Motor neuron (in vitro differentiated cells): ENCODE measurements at regions not wholly inside any gene's neighbourhood (a gene's known extent, or its start where the extent isn't known, plus 50 kb on each side); places are given as distances from the start of the nearest gene placed in this dataset.
A peak's percentile ranks its signal among the peaks of the same experiment; 100 is the strongest.

Source experiments
- ATAC-seq, 8 experiments: fragments of 200-7000 bp; cut with Tn5 transposase; replicated peaks in 6 of 8; 2 replicates each; pipeline ENCODE4 v1.8.0; 2021; ENCODE audit warnings: mild to moderate bottlenecking in 8 of 8, moderate library complexity in 8 of 8
- H3K27ac ChIP-seq, 2 donors: fragments of 250-450 bp; sonication (Bioruptor Pico); 2 replicates each; pipeline ENCODE4 v1.9.0; 2021; ENCODE audit warnings: antibody characterized with exemption in 2 of 2, mild to moderate bottlenecking in 2 of 2, moderate library complexity in 1 of 2
- H3K4me1 ChIP-seq, 2 donors: fragments of 250-450 bp; sonication (Bioruptor Pico); replicated peaks in 1 of 2; 2 replicates each; pipeline ENCODE4 v1.6.1; 2021; ENCODE audit warnings: antibody characterized with exemption in 2 of 2, mild to moderate bottlenecking in 2 of 2, moderate library complexity in 1 of 2
- H3K4me3 ChIP-seq, 5 donors: fragments of 250-450 bp; sonication (Bioruptor Pico); 2 replicates each; pipeline ENCODE4 v1.9.0; 2021; ENCODE audit warnings: antibody characterized with exemption in 5 of 5, mild to moderate bottlenecking in 5 of 5, moderate library complexity in 4 of 5
- WGBS, 10 experiments: fragments of 450-650 bp; shearing (Covaris generic); methylation state at CpG; one replicate each; pipeline ENCODE4 v1.0.0; 2022; 5-methylcytosine and 5-hydroxymethylcytosine counted together
- in situ Hi-C, 9 experiments: fragments of 400-800 bp; cut with MboI; loops; one replicate each; pipeline ENCODE4 v1.15.0; 2021; ENCODE audit warnings: low sequenced_read_pairs in 9 of 9, low pct_unique_long_range_greater_than_20kb in 2 of 9; ENCODE audit not compliant: unreplicated experiment in 9 of 9

DNA sequence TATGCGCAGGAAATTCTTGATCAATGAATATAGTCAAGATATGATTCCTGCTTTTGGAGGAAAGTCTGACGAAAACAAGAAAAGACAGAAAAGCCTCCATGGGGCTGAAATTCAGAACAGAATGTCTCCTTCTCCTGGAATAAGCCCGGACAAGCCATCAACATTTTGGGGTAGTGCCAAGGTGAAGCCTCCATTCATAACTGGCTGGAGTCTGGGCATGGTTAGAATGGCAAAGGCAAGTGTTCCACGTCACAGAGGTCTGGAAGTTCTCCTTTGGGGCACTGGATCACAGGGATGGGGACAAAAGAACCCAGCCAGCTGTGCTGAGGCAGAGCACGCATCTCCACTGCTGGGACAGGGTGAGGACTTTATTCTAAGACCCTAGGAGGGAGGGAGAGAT, 505.7 kb downstream of the CMPK2 start:
- no peak overlapping the region for H3K27ac ChIP-seq
- in situ Hi-C loops = no loop called here
- H3K4me1 ChIP-seq = peaks cover 3 to 8% of the 10 kb centered on the region in 2 donors
- H3K4me3 ChIP-seq = no peak overlapping the region
- ATAC-seq = peak in 1 of 8 experiments; percentile 21
- 0 to 100% (median 64%) methylated on average over 1 to 4 of the region's 5 CpGs for WGBS, 10 experiments

DNA sequence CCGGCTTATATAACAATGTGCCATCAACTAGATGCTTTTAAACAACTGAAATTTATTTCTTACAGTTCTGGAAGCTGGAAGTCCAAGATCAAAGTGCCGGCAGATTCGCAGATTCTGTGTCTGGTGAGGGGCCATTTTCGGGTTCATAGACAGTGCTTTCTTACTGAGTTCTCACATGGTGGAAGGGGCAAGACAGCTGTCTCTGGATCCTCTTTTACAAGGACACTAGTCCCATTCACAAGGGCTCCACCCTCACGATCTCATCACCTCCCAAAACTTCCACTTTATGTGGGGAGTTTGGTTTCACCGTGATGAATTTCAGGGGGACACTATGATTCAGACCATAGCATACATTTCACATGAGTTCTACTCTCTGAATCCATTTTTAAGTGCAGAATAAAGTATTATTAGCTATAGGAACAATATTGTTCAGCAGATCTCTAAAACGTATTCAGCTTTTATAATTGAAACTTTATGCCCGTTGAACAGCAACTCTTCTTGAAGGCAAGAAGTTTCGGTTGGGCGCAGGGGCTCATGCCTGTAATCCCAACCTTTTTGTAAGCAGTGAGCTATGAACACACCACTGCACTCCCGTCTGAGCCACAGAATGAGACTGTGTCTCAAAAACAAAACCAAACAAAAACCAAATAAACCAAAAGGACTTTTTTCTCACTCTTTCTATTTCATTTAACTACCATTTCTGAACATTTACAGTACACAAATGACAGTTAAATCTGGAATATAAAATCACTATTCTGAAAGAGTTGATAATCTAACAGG, 502.8 kb downstream of the CMPK2 start:
- H3K4me1 ChIP-seq = no peaks in the 10 kb centered on the region
- no peak overlapping the region for H3K27ac ChIP-seq
- H3K4me3 ChIP-seq = no peak overlapping the region
- WGBS, 10 experiments = 13 to 93% (median 61%) methylated on average over 1 to 11 of the region's 11 CpGs
- in situ Hi-C loops = no loop called here
- ATAC-seq = no peak

DNA sequence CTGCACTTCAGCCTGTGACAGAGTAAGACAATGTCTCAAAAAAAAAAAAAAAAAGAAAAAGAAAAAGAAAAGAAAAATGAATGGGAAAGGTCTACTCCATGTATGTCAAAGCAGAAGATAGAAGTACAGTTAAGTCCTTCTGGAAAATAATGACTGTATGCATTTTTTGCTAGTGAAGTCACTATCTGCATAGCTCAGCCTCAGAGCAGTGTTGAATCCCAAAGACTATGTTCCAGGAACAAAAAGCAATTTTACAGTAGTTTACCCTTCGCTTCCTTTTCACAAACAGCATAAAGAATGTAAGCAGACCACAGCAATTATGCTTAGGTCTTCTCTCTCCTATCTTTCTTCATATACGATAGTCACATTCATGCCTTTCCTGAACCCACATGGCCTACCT, 497.4 kb downstream of the CMPK2 start:
- ATAC-seq = peak in 1 of 8 experiments; percentile 54

DNA sequence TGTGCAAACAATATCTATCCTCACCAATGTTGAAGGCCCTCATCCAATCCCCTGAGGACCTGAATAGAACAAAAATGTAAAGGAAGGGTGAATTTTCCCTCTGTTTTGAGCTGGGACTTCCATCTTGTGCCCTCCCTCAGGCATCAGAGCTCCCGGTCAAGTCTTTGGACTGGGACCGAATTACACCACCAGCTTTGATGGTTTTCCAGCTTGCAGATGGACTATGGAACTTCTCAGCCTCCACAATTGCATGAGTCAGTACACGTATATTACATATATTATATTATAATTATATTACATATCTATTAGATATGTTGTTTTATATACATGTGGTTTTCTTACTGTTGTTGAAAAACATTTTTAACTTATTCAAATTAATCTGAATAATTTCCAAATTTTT, 496.4 kb downstream of the CMPK2 start:
- Histone ChIP-seq H3K4me3 (no peak overlapping the region), H3K27ac (no peak overlapping the region), H3K4me1 (peaks cover 24 to 33% of the 10 kb centered on the region in 2 donors)
- in situ Hi-C loops = no loop called here
- 0 to 100% (median 82%) methylated on average over 1 to 3 of the region's 3 CpGs; no CpG with 5 or more reads in 2 of the 10 experiments for WGBS, 10 experiments
- no peak for ATAC-seq

More for the DNA sequence above, 497.4 kb downstream of the CMPK2 start:
- peaks cover 24 to 33% of the 10 kb centered on the region in 2 donors for H3K4me1 ChIP-seq
- H3K27ac ChIP-seq = no peak overlapping the region
- in situ Hi-C loops = no loop called here
- 0 to 100% (median 78%) methylated on average over 1 to 2 of the region's 2 CpGs; no CpG with 5 or more reads in 2 of the 10 experiments for WGBS, 10 experiments
- H3K4me3 ChIP-seq = no peak overlapping the region

DNA sequence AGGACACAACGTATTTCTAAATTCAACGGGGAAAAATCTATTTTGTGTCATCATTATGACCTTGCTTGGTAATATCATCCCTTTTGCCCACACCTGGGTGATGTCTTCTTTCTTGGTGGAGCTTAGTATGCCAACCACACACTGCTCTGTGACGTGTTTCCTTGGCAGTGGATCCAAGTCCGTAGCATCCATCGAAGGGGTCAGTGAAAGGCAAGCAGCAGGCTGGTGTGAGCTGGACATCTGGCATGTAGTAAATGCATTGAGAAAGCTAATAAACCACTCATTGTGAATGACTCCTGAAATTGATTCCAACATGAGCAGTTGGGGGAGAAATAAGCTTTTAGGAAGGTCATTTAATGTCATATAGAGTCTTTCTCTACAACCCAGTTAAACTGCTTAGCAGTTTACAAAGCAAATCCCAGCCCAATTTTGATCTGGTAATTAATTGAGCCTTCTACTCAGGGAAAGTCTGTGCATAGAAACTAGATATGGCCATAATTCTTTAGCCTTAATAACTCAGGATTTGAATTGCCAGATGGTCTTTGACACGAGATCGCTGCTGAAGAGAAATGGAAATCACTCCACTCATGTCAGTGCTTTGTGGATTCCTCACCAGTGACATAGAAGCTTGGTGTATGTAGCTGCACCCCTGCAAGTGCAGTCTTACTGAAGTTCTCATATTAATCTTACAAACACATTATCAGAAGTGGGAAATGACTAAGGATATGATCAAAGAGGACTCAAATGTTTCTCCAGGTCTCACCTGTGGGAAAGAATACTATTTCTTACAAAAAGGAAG, 494.8 kb downstream of the CMPK2 start:
- in situ Hi-C loops = no loop called here
- WGBS, 10 experiments = 0 to 100% (median 51%) methylated on average over 1 to 7 of the region's 7 CpGs
- Histone ChIP-seq H3K4me1 (peaks cover 24 to 33% of the 10 kb centered on the region in 2 donors), H3K4me3 (no peak overlapping the region), H3K27ac (peak overlapping the region; percentile 64 to 67)
- ATAC-seq = peak in 5 of 8 experiments; percentile 67 to 78 (median 73)

DNA sequence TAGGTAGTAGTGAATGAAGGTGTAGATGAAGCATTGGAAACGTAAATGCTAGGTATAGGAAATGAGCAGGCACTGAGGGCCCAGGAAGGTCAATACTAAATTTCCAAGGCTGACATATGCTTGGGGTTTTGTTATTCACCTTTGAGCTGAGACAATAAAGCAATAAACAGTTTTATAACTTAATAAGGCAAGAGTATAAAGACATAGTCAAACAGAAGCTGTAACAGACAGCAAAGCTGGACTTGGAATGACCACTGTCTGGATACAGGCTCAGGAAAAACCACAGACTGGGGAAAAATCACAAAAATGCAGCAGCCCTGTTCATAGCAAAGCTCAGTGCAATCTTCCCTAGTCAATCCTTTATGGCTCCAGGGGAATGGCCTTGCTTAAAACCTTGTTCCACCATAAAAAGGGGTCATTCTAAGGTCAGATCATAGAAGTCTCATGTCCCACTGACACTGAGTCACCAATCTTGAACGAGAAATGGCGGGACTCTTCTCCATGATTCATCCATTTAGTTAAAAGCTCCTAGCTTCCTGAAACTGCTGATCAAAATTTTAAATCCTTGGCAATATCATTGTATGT, 493.3 kb downstream of the CMPK2 start:
- no peak overlapping the region for H3K4me3 ChIP-seq
- peaks cover 24 to 33% of the 10 kb centered on the region in 2 donors for H3K4me1 ChIP-seq
- peak overlapping the region; percentile 49 to 67 for H3K27ac ChIP-seq
- peak in 6 of 8 experiments; percentile 39 to 92 (median 80) for ATAC-seq
- in situ Hi-C loops = no loop called here
- WGBS, 10 experiments = 0 to 50% (median 29%) methylated on average over 1 to 3 of the region's 3 CpGs; no CpG with 5 or more reads in 2 of the 10 experiments

DNA sequence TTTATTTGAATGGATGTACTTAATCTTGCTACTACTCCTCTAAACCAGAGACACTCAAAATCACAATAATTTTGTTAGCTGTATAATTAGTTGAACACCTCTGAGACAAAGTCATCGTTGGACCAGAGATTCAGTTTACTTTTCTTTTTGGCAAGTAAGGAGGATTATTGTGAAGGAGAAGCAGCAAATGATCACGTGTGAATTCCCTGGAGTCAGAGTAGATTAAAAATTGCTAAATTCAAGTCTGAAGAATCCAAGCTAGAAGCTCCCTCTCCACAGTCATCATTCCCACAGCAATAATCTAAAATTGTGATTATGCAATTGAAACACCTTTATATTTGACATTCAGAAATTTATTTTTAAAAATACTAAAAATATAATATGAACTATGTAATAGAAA, 484.4 kb downstream of the CMPK2 start:
- Histone ChIP-seq H3K4me3 (no peak overlapping the region), H3K27ac (no peak overlapping the region), H3K4me1 (no peaks in the 10 kb centered on the region)
- WGBS, 10 experiments = 6 to 100% (median 80%) methylated on average over 1 to 2 of the region's 2 CpGs; no CpG with 5 or more reads in 1 of the 10 experiments
- in situ Hi-C loops = no loop called here
- ATAC-seq = no peak

DNA sequence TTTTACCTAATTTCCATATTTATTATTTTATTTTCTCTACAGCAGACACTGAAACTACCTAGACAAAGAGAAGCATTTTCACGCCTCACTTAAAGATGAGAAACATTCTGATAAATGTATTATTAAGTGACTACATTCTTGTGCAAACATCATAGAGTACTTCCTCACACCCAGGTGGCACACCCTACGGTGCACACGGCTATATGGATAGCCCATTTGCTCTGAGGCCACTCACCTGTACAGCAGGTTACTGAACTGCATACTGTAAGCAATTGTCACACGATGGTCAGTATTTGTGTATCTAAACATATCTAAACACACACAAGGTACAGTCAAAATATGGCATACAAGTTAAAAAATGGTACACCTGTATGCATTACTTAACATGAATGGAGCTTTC, 481.4 kb downstream of the CMPK2 start:
- no peak for ATAC-seq
- in situ Hi-C loops = no loop called here
- no peak overlapping the region for H3K4me3 ChIP-seq
- no peaks in the 10 kb centered on the region for H3K4me1 ChIP-seq
- 0 to 100% (median 84%) methylated on average over 1 to 4 of the region's 4 CpGs; no CpG with 5 or more reads in 1 of the 10 experiments for WGBS, 10 experiments
- no peak overlapping the region for H3K27ac ChIP-seq

DNA sequence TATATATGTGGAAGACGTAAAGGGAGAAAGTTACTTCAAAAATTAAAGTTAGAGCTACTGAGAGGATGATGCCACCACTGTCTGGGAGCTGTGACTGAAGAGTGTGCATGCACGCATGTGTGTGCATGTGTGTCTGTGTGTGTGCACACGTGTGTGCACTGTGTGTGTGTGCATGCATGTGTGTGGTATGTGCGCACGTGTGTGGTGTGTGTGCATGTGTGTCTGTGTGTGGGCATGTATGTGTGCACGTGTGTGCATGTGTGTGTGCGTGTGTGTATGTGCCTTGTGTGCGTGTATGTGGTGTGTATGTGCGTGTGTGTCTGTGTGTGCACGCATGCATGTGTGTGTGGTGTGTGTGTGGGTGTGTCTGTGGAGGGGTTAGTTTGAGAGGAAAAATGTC, 473.4 kb downstream of the CMPK2 start:
- no peak overlapping the region for H3K4me3 ChIP-seq
- no peak for ATAC-seq
- WGBS, 10 experiments = 29 to 100% (median 94%) methylated on average over 1 to 9 of the region's 10 CpGs
- H3K4me1 ChIP-seq = no peaks in the 10 kb centered on the region
- in situ Hi-C loops = no loop called here
- no peak overlapping the region for H3K27ac ChIP-seq

DNA sequence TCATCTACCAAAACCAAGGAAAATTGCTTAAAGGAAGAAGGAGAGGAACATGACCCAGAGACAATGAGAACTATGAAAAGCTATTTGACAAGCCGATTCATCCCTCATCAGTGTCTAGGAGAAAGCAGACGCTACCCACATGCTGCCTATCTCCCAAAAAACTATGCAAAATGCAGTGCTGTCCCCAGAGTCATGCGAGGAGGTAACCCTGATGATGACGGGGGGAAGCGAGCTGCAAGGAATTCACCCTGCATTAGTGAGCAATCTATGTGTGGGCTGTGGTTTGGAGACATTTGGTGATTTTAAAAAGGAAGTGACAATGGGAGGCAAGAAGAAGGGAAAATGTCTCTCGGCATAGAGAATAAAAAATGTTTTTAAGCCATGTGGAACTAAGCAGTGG, 472.7 kb downstream of the CMPK2 start:
- Histone ChIP-seq H3K4me3 (no peak overlapping the region), H3K4me1 (no peaks in the 10 kb centered on the region), H3K27ac (no peak overlapping the region)
- in situ Hi-C loops = no loop called here
- 0 to 93% (median 64%) methylated on average over 1 to 6 of the region's 6 CpGs for WGBS, 10 experiments
- no peak for ATAC-seq

DNA sequence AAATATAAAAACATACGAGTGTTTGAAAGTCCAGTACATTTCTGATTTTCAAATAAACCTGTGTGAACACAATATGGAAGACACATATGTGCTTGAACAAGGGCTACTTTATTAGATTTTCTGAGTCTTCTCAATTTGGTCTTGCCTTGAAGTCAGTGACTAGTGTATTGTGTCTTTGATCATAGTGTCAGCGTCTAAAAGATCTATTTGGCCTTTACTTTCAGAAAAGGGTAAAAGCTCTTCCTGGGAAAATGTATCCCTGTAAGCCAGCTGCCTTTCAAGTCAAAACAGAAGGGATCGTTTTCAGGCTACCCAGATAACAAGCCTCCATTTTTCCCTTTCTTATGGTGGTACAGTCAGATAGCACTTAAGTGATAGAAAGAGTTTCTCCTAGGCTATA, 471.9 kb downstream of the CMPK2 start:
- 0 to 80% (median 55%) methylated on average over 1 to 3 of the region's 3 CpGs for WGBS, 10 experiments
- H3K4me1 ChIP-seq = peaks cover 0 to 4% of the 10 kb centered on the region in 2 donors
- ATAC-seq = no peak
- in situ Hi-C loops = no loop called here
- no peak overlapping the region for H3K27ac ChIP-seq
- no peak overlapping the region for H3K4me3 ChIP-seq

DNA sequence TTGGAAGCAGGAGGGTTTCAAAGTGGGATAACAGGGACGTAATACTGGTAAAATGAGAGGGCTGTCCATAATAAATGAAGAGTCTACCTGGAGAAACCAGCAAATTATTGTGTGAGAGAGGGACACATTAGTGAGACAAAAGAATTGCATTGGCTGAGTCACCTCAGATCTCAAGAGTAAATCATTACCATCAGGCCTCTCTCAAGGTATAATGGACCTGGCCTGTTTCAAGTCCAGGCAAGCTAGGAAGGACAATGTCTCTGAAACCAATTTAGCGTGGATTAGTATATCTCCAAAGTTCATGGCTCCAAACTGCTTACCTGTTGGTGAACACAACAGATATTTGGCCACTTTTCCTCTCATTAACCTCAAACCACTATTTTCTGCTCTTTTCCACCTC, 471.4 kb downstream of the CMPK2 start:
- no peak for ATAC-seq
- 0 to 100% (median 75%) methylated on average over 1 to 2 of the region's 2 CpGs; no CpG with 5 or more reads in 2 of the 10 experiments for WGBS, 10 experiments
- H3K4me3 ChIP-seq = no peak overlapping the region
- in situ Hi-C loops = no loop called here
- H3K27ac ChIP-seq = no peak overlapping the region
- peaks cover 0 to 4% of the 10 kb centered on the region in 2 donors for H3K4me1 ChIP-seq

DNA sequence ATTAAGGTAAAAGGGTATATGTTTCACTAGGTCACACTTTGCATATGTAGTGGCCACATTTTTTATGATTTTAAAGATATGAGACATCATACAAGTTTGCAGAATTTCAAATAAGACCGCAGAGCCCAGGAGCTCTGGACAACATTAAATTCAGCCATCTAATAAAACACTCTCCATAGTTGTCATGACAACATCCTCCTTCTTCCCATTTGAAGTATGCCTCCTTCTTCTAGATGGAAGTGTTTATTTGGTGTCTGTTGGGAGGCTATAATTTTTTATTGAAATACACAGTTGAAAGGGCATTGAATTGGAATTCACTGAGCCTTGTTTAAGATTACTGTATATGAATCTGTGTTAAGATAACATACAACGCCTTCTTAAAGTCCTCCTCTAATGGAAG, 467.3 kb downstream of the CMPK2 start:
- ATAC-seq = peak in 1 of 8 experiments; percentile 27
- Histone ChIP-seq H3K27ac (no peak overlapping the region), H3K4me1 (peaks cover 0 to 4% of the 10 kb centered on the region in 2 donors), H3K4me3 (no peak overlapping the region)
- in situ Hi-C loops = no loop called here
- WGBS, 10 experiments = 6 to 100% (median 83%) methylated on average over 1 to 2 of the region's 2 CpGs; no CpG with 5 or more reads in 1 of the 10 experiments
